ENCODE measurements at regions not wholly inside any gene's neighbourhood (a gene's known extent, or its start where the extent isn't known, plus 50 kb on each side); places are given as distances from the start of the nearest gene placed in this dataset.

- TF ChIP-seq EZH2 (IDR thresholded peaks at IDR 0.05; ENCODE audit: borderline replicate concordance, low read length) = no peak
- TF ChIP-seq, protein P1, sequence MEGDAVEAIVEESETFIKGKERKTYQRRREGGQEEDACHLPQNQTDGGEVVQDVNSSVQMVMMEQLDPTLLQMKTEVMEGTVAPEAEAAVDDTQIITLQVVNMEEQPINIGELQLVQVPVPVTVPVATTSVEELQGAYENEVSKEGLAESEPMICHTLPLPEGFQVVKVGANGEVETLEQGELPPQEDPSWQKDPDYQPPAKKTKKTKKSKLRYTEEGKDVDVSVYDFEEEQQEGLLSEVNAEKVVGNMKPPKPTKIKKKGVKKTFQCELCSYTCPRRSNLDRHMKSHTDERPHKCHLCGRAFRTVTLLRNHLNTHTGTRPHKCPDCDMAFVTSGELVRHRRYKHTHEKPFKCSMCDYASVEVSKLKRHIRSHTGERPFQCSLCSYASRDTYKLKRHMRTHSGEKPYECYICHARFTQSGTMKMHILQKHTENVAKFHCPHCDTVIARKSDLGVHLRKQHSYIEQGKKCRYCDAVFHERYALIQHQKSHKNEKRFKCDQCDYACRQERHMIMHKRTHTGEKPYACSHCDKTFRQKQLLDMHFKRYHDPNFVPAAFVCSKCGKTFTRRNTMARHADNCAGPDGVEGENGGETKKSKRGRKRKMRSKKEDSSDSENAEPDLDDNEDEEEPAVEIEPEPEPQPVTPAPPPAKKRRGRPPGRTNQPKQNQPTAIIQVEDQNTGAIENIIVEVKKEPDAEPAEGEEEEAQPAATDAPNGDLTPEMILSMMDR (conservative IDR thresholded peaks at IDR 0.05 in 1 of 2, IDR thresholded peaks at IDR 0.05 in 1 of 2; ENCODE audit: extremely low read depth in 1 of 2, insufficient read depth in 1 of 2, low read depth in 1 of 2, low read length in 2 of 2) = peak; percentile 77 to 87
Observed at GRCh38 chr6:84428300-84428907, 201.0 kb upstream of the CEP162 start.

All from mammary epithelial cell (primary cell).